OCI-LY1 (cell line): ENCODE measurements at regions not wholly inside any gene's neighbourhood (a gene's known extent, or its start where the extent isn't known, plus 50 kb on each side); places are given as distances from the start of the nearest gene placed in this dataset.

Experiments
- H2AFZ ChIP-seq: fragments of 200-600 bp; sonication (generic), shearing (Covaris generic); 2 replicates; pipeline ENCODE4 v1.6.0; 2014; ENCODE audit warnings: antibody characterized with exemption, mild to moderate bottlenecking, low read length
- H3F3A ChIP-seq: fragments of 200-600 bp; sonication (generic), shearing (Covaris generic); 2 replicates; pipeline ENCODE4 v1.6.0; 2014; ENCODE audit warnings: mild to moderate bottlenecking, antibody characterized with exemption, low read length, moderate library complexity; ENCODE audit not compliant: insufficient read depth
- H3K27ac ChIP-seq: fragments of 200-600 bp; sonication (generic); 2 replicates; pipeline ENCODE4 v1.5.1; 2014; ENCODE audit warnings: low read length, mixed run types, mild to moderate bottlenecking, low read depth; ENCODE audit not compliant: poor library complexity, severe bottlenecking
- H3K27me3 ChIP-seq: fragments of 200-600 bp; sonication (generic); 2 replicates; pipeline ENCODE4 v1.6.0; 2014; ENCODE audit warnings: antibody characterized with exemption, mild to moderate bottlenecking, low read length, moderate library complexity; ENCODE audit not compliant: insufficient read depth
- H3K36me3 ChIP-seq: fragments of 200-600 bp; sonication (generic); 2 replicates; pipeline ENCODE4 v1.6.1; 2014; ENCODE audit warnings: mild to moderate bottlenecking, antibody characterized with exemption, low read length, moderate library complexity, mixed read lengths; ENCODE audit not compliant: insufficient read depth
- H3K4me1 ChIP-seq: fragments of 200-600 bp; sonication (generic); 2 replicates; pipeline ENCODE4 v1.5.1; 2014; ENCODE audit warnings: mild to moderate bottlenecking, low read length, moderate library complexity; ENCODE audit not compliant: insufficient read depth, severe bottlenecking
- H3K4me2 ChIP-seq: fragments of 200-600 bp; sonication (generic), shearing (Covaris generic); 2 replicates; pipeline ENCODE4 v1.6.1; 2014; ENCODE audit warnings: low read length
- H3K4me3 ChIP-seq: fragments of 200-600 bp; sonication (generic); 2 replicates; pipeline ENCODE4 v1.5.1; 2014; ENCODE audit warnings: low read length, low read depth, mild to moderate bottlenecking, mixed read lengths; ENCODE audit not compliant: poor library complexity, severe bottlenecking
- H3K79me2 ChIP-seq: fragments of 200-600 bp; shearing (Covaris generic); 2 replicates; pipeline ENCODE4 v1.6.1; 2016; ENCODE audit warnings: mixed run types, low read length, mixed read lengths; ENCODE audit not compliant: insufficient read depth
- H3K9ac ChIP-seq: fragments of 200-600 bp; sonication (generic), shearing (Covaris generic); 2 replicates; pipeline ENCODE4 v1.6.1; 2014; ENCODE audit warnings: mild to moderate bottlenecking, low read length, mixed read lengths
- H3K9me2 ChIP-seq: fragments of 200-600 bp; sonication (generic), shearing (Covaris generic); 2 replicates; pipeline ENCODE4 v1.6.1; 2014; ENCODE audit warnings: low read depth, mild to moderate bottlenecking, low read length, mixed read lengths
- H3K9me3 ChIP-seq: fragments of 200-600 bp; shearing (Covaris generic); 2 replicates; pipeline ENCODE4 v1.6.1; 2014; ENCODE audit warnings: low read length, mixed read lengths
- H4K20me1 ChIP-seq: fragments of 200-600 bp; sonication (generic), shearing (Covaris generic); 2 replicates; pipeline ENCODE4 v1.6.0; 2016; ENCODE audit warnings: mild to moderate bottlenecking, low read length; ENCODE audit not compliant: insufficient read depth
- EZH2 ChIP-seq: fragments of 200-600 bp; sonication (generic), shearing (Covaris generic); IDR thresholded peaks from 2 replicates; pipeline ENCODE4 v1.8.0; 2017; ENCODE audit warnings: borderline replicate concordance, mixed run types, mild to moderate bottlenecking, antibody characterized with exemption, low read length, moderate library complexity, mixed read lengths
- TF ChIP-seq, protein P1 (sequence below): fragments of 200-600 bp; sonication (generic), shearing (Covaris generic); IDR thresholded peaks from 2 replicates; pipeline ENCODE4 v1.5.1; 2017; ENCODE audit warnings: mild to moderate bottlenecking, antibody characterized with exemption, low read length, moderate library complexity, mixed read lengths

DNA sequence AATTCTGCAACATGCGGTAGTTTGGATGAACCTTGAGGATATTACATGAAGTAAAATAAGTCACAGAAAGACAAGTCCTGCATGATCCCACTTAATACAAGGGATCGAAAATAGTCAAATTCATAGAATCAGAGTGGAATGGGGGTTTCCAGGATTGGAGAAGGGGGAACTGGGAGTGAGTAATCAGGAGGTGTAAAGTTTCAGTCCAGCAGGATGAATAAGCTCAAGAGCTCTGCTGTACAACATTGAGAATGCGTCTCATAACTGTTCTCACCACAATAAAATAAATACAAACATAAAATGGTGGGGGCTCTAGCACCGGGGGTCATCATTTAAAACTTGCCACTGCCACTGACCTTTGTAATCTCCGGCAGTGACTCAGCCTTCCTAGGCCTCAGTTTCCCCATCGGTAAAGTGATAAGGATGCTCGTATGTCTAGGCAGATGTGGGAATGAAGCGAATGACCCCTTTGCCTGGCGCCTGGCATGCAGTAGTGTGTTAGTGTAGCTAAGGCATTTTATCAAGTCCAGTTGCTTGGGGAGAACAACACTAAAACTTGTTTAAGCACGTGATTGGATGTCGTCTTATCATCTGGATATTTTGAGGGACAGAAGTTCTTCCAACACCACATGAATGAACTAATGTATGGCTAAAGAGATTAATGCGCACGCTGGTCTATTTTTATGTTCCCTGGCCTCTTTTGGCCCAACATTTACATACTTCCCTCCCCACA, 421.1 kb downstream of the QKI start:
- TF ChIP-seq, protein P1, sequence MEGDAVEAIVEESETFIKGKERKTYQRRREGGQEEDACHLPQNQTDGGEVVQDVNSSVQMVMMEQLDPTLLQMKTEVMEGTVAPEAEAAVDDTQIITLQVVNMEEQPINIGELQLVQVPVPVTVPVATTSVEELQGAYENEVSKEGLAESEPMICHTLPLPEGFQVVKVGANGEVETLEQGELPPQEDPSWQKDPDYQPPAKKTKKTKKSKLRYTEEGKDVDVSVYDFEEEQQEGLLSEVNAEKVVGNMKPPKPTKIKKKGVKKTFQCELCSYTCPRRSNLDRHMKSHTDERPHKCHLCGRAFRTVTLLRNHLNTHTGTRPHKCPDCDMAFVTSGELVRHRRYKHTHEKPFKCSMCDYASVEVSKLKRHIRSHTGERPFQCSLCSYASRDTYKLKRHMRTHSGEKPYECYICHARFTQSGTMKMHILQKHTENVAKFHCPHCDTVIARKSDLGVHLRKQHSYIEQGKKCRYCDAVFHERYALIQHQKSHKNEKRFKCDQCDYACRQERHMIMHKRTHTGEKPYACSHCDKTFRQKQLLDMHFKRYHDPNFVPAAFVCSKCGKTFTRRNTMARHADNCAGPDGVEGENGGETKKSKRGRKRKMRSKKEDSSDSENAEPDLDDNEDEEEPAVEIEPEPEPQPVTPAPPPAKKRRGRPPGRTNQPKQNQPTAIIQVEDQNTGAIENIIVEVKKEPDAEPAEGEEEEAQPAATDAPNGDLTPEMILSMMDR: no peak
- TF ChIP-seq EZH2: no peak
- Histone ChIP-seq H3K4me3 (no peak overlapping the region), H3K4me2 (no peak overlapping the region), H3K4me1 (peaks cover 5% of the 10 kb centered on the region), H3K27ac (no peak overlapping the region), H3K9ac (no peak overlapping the region), H3K36me3 (no peaks in the 10 kb centered on the region), H2AFZ (no peak overlapping the region), H3K27me3 (no peaks in the 10 kb centered on the region), H3K9me3 (no peaks in the 10 kb centered on the region), H3K9me2 (no peaks in the 10 kb centered on the region), H3K79me2 (no peaks in the 10 kb centered on the region), H3F3A (no peaks in the 10 kb centered on the region), H4K20me1 (no peaks in the 10 kb centered on the region)

DNA sequence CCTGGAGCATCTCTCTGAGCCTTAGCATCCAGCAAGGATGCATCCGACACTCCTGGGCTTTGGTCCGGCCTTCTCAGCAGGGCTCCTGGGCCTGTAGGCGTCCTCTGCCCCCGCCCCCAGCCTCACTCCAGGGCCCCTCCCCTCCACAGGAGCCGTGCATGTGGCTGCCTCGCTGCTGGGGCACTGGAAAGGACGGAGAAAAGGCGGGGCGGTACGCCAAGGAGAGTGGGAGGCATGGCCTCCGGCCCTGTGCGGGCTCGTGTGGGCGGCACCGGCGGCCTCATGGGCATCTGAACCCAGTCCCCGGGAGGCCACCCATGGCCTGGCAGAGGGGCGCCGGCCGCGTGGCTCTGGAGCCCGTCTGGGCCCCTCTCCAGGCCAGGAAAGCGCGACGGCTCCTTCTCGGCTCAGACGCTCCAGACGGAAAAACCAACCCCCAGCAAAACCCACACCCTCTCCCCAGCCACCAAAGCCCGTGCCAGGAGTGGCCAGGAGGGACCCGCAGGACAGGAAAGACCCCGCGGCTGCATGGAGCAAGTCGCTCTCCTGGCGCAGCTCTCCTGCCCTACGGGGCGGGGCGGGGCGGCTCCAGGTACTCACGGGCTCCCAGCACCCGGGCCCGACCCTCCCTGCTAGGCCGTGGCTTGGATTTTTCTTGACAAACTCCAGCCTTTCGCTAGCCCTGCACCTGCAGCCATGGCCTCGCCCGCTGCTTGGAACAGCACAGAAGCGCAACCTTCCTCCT, 419.9 kb downstream of the QKI start:
- H3K4me2 ChIP-seq: no peak overlapping the region
- H3K9me3 ChIP-seq: no peaks in the 10 kb centered on the region
- H3K9ac ChIP-seq: no peak overlapping the region
- no peak overlapping the region for H3K27ac ChIP-seq
- TF ChIP-seq EZH2: no peak
- TF ChIP-seq, protein P1: no peak
- H3K79me2 ChIP-seq: no peaks in the 10 kb centered on the region
- no peaks in the 10 kb centered on the region for H3K36me3 ChIP-seq
- H3F3A ChIP-seq: no peaks in the 10 kb centered on the region
- no peaks in the 10 kb centered on the region for H3K27me3 ChIP-seq
- peaks cover 5% of the 10 kb centered on the region for H3K4me1 ChIP-seq
- H2AFZ ChIP-seq: no peak overlapping the region
- H3K4me3 ChIP-seq: no peak overlapping the region
- H4K20me1 ChIP-seq: no peaks in the 10 kb centered on the region
- no peaks in the 10 kb centered on the region for H3K9me2 ChIP-seq

DNA sequence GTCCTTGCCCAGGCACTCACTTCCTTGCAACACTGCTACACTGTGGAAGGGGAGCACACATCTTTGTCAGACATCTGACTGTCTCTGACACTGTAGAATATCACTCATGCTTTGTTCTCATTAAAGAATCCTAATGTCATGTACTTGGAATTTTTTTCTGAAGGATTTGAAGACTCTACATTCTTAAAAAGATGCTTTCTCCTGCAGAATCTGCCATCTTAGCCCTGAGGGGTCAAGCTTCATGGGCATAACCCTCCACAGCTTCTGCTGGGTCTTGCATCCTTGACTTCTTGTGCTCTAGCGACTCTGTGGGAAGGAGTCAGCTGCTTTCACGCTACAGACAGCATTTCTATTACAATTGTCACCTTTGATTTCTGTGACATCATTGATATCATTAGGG, 417.2 kb downstream of the QKI start:
- Histone ChIP-seq H3K4me1 (no peaks in the 10 kb centered on the region), H3K4me2 (no peak overlapping the region), H3K9me2 (no peaks in the 10 kb centered on the region), H3K27me3 (no peaks in the 10 kb centered on the region), H2AFZ (no peak overlapping the region), H3K36me3 (no peaks in the 10 kb centered on the region), H3K9me3 (no peaks in the 10 kb centered on the region), H3F3A (no peaks in the 10 kb centered on the region), H3K79me2 (no peaks in the 10 kb centered on the region), H4K20me1 (no peaks in the 10 kb centered on the region), H3K9ac (no peak overlapping the region), H3K27ac (no peak overlapping the region), H3K4me3 (no peak overlapping the region)
- TF ChIP-seq, protein P1: no peak
- TF ChIP-seq EZH2: no peak
